HEK293T (cell line): ENCODE measurements at regions not wholly inside any gene's neighbourhood (a gene's known extent, or its start where the extent isn't known, plus 50 kb on each side); places are given as distances from the start of the nearest gene placed in this dataset.

Experiments
- CTCF ChIA-PET: fragments of 350-600 bp; formaldehyde crosslinking; extraction: SDS; loops from one replicate; lab custom pipeline; 2021; ENCODE audit warnings: antibody characterized with exemption, inconsistent platforms; lab: Yijun Ruan, JAX
- POLR2A ChIA-PET: fragments of 350-600 bp; formaldehyde crosslinking; extraction: SDS; loops from one replicate; lab custom pipeline; 2020; ENCODE audit warnings: antibody characterized with exemption, inconsistent platforms; lab: Yijun Ruan, JAX
- DNase-seq: peaks from one replicate; pipeline ENCODE4 v3.0.0; 2012; ENCODE audit warnings: mixed read lengths; ENCODE audit errors: extremely low spot score
- ARNT ChIP-seq: fragments of 450-650 bp; IDR thresholded peaks from 2 replicates; pipeline ENCODE4 v1.6.1; 2017; ENCODE audit warnings: mild to moderate bottlenecking
- BHLHE40 ChIP-seq: fragments of 450-650 bp; IDR thresholded peaks from 2 replicates; pipeline ENCODE4 v1.6.1; 2016; ENCODE audit warnings: mild to moderate bottlenecking, moderate library complexity, borderline replicate concordance
- CTBP1 ChIP-seq: fragments of 450-650 bp; IDR thresholded peaks from 2 replicates; pipeline ENCODE4 v1.6.1; 2016; ENCODE audit warnings: borderline replicate concordance
- ELF4 ChIP-seq: fragments of 450-650 bp; IDR thresholded peaks from 2 replicates; pipeline ENCODE4 v1.6.1; 2017; ENCODE audit warnings: antibody characterized with exemption
- FOXA1 ChIP-seq: fragments of 450-650 bp; IDR thresholded peaks from 2 replicates; pipeline ENCODE4 v1.6.1; 2016; ENCODE audit warnings: mild to moderate bottlenecking
- FOXK2 ChIP-seq: fragments of 450-650 bp; IDR thresholded peaks from 2 replicates; pipeline ENCODE4 v1.6.1; 2016; ENCODE audit warnings: mild to moderate bottlenecking
- FOXM1 ChIP-seq: fragments of 450-650 bp; IDR thresholded peaks from 2 replicates; pipeline ENCODE4 v1.6.1; 2017; ENCODE audit warnings: mild to moderate bottlenecking, borderline replicate concordance
- HDGF ChIP-seq: fragments of 450-650 bp; IDR thresholded peaks from 2 replicates; pipeline ENCODE4 v1.6.1; 2017; ENCODE audit warnings: antibody characterized with exemption, borderline replicate concordance
- L3MBTL2 ChIP-seq: fragments of 450-650 bp; conservative IDR thresholded peaks from 2 replicates; pipeline ENCODE4 v1.6.1; 2016; ENCODE audit warnings: mild to moderate bottlenecking
- LEF1 ChIP-seq: fragments of 450-650 bp; IDR thresholded peaks from 2 replicates; pipeline ENCODE4 v1.6.1; 2017; ENCODE audit warnings: mild to moderate bottlenecking, borderline replicate concordance
- NFRKB ChIP-seq: fragments of 450-650 bp; IDR thresholded peaks from 2 replicates; pipeline ENCODE4 v1.6.1; 2016; ENCODE audit warnings: mild to moderate bottlenecking, moderate library complexity
- SP1 ChIP-seq: fragments of 450-650 bp; IDR thresholded peaks from 2 replicates; pipeline ENCODE4 v1.6.1; 2017
- SUZ12 ChIP-seq: fragments of 450-650 bp; IDR thresholded peaks from 2 replicates; pipeline ENCODE4 v1.6.1; 2016; ENCODE audit warnings: mild to moderate bottlenecking
- TARDBP ChIP-seq: fragments of 450-650 bp; IDR thresholded peaks from 2 replicates; pipeline ENCODE4 v1.6.1; 2016
- ZNF384 ChIP-seq: fragments of 450-650 bp; IDR thresholded peaks from 2 replicates; pipeline ENCODE4 v1.6.1; 2016
- TF ChIP-seq, protein P1 (sequence below): fragments of 450-650 bp; IDR thresholded peaks from 2 replicates; pipeline ENCODE4 v1.6.1; 2016

DNA sequence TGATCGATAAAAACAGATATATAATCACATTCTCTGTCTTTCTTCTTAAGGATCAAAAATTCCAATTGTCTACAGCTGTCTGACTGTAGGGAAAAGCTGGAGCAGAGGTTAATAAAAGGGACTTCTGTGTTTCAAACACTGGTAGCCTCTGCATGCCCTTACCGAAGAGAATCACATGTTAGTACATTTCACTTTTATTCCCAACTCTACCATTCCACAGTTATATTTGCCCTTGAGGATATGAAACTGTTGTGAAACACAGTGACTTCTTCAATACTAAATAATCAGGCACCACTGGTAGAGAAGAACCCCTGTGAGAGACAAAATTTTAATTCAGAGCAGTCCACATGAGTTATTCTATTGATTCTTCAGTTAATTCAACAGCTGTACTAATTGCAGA is 1187.3 kb upstream of the CITED2 start:
- DNase-seq, result no peak
- TF ChIP-seq HDGF, result no peak
- TF ChIP-seq SP1, result no peak
- no peak for TF ChIP-seq TARDBP
- TF ChIP-seq ZNF384, result no peak
- no peak for TF ChIP-seq NFRKB
- TF ChIP-seq ELF4, result no peak
- no peak for TF ChIP-seq L3MBTL2
- TF ChIP-seq SUZ12, result no peak
- TF ChIP-seq FOXK2, result no peak
- no peak for TF ChIP-seq CTBP1
- TF ChIP-seq, protein P1, sequence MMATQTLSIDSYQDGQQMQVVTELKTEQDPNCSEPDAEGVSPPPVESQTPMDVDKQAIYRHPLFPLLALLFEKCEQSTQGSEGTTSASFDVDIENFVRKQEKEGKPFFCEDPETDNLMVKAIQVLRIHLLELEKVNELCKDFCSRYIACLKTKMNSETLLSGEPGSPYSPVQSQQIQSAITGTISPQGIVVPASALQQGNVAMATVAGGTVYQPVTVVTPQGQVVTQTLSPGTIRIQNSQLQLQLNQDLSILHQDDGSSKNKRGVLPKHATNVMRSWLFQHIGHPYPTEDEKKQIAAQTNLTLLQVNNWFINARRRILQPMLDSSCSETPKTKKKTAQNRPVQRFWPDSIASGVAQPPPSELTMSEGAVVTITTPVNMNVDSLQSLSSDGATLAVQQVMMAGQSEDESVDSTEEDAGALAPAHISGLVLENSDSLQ, result no peak
- TF ChIP-seq FOXA1, result no peak
- TF ChIP-seq ARNT, result no peak
- CTCF ChIA-PET, result no interaction called here
- POLR2A ChIA-PET, result no interaction called here

DNA sequence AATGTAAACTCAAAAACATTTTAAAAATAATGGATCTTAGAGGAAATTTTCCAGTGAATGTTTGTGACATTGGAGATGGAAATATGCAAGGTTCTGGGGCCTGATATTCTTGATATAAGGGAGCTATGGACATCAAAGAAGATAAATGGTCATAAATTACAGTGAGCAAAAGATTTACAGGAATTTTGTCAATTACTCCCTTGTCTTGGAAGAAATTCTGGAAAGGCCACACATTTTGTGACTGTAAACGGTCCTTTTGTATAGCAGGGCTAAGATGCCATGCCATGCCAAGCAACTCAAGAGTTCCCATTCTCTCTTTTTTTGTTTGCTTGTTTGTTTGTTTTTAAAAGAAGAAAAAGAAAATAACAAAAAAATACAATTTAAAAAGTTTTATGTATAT is 1186.2 kb upstream of the CITED2 start:
- DNase-seq, result no peak
- ChIA-PET POLR2A (no interaction called here), CTCF (no interaction called here)
- TF ChIP-seq HDGF (no peak), LEF1 (no peak), ELF4 (no peak), ZNF384 (no peak), ARNT (no peak), BHLHE40 (no peak), CTBP1 (no peak), L3MBTL2 (no peak), SP1 (no peak), NFRKB (no peak)
- TF ChIP-seq, protein P1, result no peak

DNA sequence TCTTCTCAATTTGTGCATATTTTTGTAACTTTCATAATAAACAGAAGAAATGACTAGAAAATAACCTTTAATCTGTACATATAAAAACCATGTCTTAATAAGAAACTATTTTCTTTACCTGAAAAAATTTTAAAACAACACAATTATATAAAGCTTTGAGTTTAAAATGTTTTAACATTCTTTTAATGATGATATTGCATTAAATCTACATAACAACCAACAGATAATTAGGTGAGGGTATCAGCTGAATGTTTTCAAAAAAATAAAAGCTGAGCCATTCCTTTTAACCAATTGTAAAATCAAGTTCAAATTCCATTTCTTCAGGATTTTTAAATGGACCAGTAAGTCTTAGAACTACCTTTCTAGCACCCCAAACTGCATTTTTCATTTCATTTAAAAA is 1185.0 kb upstream of the CITED2 start:
- TF ChIP-seq TARDBP (no peak), L3MBTL2 (no peak), SP1 (no peak), HDGF (no peak), ARNT (no peak), ELF4 (no peak), CTBP1 (no peak), FOXA1 (no peak), SUZ12 (no peak), FOXK2 (no peak), FOXM1 (no peak), BHLHE40 (no peak), LEF1 (no peak), ZNF384 (no peak)
- POLR2A ChIA-PET, result no interaction called here
- no peak for DNase-seq
- CTCF ChIA-PET, result interaction anchor here (0.6 kb wide), 1 partner anchor 39 kb away, joined by 3 read pairs; no protein-coding TSS in a partner anchor

DNA sequence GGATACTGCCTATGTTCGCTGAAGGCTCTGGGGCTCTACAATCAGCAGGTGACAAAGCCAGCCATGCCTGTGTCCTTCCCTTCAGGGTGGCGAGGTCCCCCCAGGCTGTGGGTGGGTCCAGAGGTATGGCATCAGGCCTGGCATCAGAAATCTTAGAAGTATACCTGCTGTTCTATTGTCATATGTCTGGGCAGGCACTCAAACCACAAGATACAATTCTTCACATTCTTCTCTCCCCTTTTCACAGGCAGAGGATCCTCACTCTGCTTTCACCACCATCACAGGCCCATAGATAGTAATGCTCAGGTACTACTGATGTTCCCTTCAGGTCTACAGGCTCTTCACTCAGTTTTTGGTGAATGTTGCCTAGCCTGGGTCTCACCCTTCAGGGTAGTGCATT is 1180.0 kb upstream of the CITED2 start:
- CTCF ChIA-PET, result interaction anchor here (0.5 kb wide), 1 partner anchor 309 kb away, joined by 4 read pairs; no protein-coding TSS in a partner anchor
- no peak for TF ChIP-seq FOXM1
- TF ChIP-seq NFRKB, result no peak
- TF ChIP-seq BHLHE40, result no peak
- no peak for TF ChIP-seq ARNT
- TF ChIP-seq CTBP1, result no peak
- no peak for TF ChIP-seq LEF1
- TF ChIP-seq ELF4, result no peak
- TF ChIP-seq, protein P1, result no peak
- no peak for TF ChIP-seq HDGF
- TF ChIP-seq TARDBP, result no peak
- TF ChIP-seq SP1, result no peak
- POLR2A ChIA-PET, result no interaction called here
- no peak for DNase-seq

DNA sequence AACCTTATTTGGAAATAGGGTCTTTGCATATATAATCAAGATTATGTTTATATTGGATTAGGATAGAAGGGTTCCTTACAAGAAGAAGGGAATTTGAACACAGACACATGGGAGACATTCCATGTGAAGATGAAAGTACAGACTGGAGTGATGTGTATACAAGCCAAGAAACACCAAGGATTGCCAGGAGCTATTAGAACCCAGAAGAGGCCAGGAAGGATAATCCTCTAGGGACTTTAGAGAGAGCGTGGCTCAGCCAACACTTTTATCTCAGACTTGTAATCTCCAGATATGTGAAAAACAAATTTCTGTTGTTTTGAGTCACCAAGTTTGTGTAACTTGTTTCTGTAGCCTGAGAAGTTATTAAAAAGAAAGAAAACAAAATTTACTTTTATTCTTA is 1173.9 kb upstream of the CITED2 start:
- no peak for DNase-seq
- TF ChIP-seq LEF1, result no peak
- TF ChIP-seq CTBP1, result no peak
- TF ChIP-seq TARDBP, result no peak
- no peak for TF ChIP-seq SP1
- no peak for TF ChIP-seq L3MBTL2
- no peak for TF ChIP-seq ZNF384
- TF ChIP-seq SUZ12, result no peak
- no peak for TF ChIP-seq FOXM1
- TF ChIP-seq BHLHE40, result no peak
- no peak for TF ChIP-seq FOXA1
- TF ChIP-seq NFRKB, result no peak
- no peak for TF ChIP-seq ARNT
- no peak for TF ChIP-seq FOXK2
- no peak for TF ChIP-seq HDGF
- TF ChIP-seq, protein P1, result no peak
- TF ChIP-seq ELF4, result no peak
- ChIA-PET POLR2A (no interaction called here), CTCF (interaction anchor here (0.6 kb wide), 1 partner anchor 105 kb away, joined by 5 read pairs; no protein-coding TSS in a partner anchor)
